ENCODE measurements at regions not wholly inside any gene's neighbourhood (a gene's known extent, or its start where the extent isn't known, plus 50 kb on each side); places are given as distances from the start of the nearest gene placed in this dataset.
"Not testable (repeated sequence)": the region's sequence is repeated elsewhere in the genome, so short reads cannot be mapped to it uniquely, and the experiment has no call there.

DNA sequence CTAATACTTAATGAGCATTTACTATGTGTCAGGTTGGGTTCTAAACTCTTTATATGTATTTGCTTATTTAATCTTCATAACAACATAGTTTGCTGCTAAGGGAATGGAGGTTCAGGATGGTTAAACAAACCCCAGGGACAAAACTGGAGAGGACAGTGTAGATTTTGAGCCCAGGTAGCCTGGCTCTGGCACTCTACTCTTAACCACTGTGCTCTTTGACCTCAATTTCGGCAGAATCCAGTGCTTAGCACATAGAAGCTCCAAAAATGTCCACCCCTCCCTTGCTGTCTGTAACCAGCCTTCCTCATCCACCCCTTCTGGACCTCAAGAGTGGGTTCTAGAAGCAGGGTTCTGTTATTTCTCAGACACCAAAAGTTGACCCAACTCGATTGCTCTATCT, 88.0 kb upstream of the SYT13 start:
- Histone ChIP-seq H3K9me2 (replicated peaks; ENCODE audit: insufficient read depth, low read length) (no peaks in the 10 kb centered on the region), H3K4me3 (ENCODE audit: low read length) (no peak overlapping the region), H3K27me3 (replicated peaks; ENCODE audit: insufficient read depth, low read length) (peaks cover 48% of the 10 kb centered on the region), H3K9me3 (replicated peaks; ENCODE audit: insufficient read depth, low read length) (no peaks in the 10 kb centered on the region), H4K20me1 (ENCODE audit: insufficient read depth, low read length) (no peaks in the 10 kb centered on the region), H3K36me3 (replicated peaks; ENCODE audit: insufficient read depth, low read length) (no peaks in the 10 kb centered on the region), H3K9ac (ENCODE audit: low read length) (no peak overlapping the region), H2AFZ (ENCODE audit: low read length) (no peak overlapping the region), H3F3A (ENCODE audit: insufficient read depth, low read length) (no peaks in the 10 kb centered on the region), H3K4me2 (ENCODE audit: low read depth, low read length) (no peak overlapping the region), H3K79me2 (ENCODE audit: low read length) (no peaks in the 10 kb centered on the region), H3K4me1 (ENCODE audit: low read length) (no peaks in the 10 kb centered on the region), H3K27ac (ENCODE audit: low read length) (no peak overlapping the region)
- TF ChIP-seq, protein P1, sequence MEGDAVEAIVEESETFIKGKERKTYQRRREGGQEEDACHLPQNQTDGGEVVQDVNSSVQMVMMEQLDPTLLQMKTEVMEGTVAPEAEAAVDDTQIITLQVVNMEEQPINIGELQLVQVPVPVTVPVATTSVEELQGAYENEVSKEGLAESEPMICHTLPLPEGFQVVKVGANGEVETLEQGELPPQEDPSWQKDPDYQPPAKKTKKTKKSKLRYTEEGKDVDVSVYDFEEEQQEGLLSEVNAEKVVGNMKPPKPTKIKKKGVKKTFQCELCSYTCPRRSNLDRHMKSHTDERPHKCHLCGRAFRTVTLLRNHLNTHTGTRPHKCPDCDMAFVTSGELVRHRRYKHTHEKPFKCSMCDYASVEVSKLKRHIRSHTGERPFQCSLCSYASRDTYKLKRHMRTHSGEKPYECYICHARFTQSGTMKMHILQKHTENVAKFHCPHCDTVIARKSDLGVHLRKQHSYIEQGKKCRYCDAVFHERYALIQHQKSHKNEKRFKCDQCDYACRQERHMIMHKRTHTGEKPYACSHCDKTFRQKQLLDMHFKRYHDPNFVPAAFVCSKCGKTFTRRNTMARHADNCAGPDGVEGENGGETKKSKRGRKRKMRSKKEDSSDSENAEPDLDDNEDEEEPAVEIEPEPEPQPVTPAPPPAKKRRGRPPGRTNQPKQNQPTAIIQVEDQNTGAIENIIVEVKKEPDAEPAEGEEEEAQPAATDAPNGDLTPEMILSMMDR (IDR thresholded peaks at IDR 0.05; ENCODE audit: low read length): no peak
- no peak for DNase-seq

DNA sequence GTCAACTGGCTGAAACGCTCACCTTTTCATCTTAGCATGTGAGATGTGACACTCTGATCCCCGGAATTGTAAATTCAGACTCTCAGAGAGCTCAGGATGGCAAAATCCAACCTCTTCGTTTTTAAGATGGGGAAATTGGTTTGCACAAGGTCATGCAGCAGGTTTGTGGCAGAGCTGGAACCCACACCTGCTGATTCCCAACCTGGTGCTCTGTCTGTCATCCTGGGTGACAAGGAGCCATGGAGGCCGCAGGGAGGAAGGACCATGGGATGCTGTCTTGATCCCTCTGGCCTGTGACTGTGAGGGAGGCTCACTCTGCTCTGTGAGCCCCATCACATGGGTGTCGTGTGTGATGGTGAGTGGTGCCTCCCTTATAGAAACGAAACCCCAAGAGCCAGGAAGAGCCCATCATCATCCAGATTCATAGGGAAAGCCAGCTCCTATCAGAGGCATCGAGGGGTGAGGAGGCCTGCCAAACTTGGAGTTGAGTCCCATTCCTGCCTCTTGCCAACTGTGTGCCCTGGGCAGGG, 87.4 kb upstream of the SYT13 start:
- no peak overlapping the region for H2AFZ ChIP-seq (ENCODE audit: low read length)
- H3K4me2 ChIP-seq (ENCODE audit: low read depth, low read length): no peak overlapping the region
- H3F3A ChIP-seq (ENCODE audit: insufficient read depth, low read length): no peaks in the 10 kb centered on the region
- H3K4me1 ChIP-seq (ENCODE audit: low read length): no peaks in the 10 kb centered on the region
- H3K9me3 ChIP-seq (replicated peaks; ENCODE audit: insufficient read depth, low read length): no peaks in the 10 kb centered on the region
- no peak overlapping the region for H3K27ac ChIP-seq (ENCODE audit: low read length)
- H3K9ac ChIP-seq (ENCODE audit: low read length): no peak overlapping the region
- H3K9me2 ChIP-seq (replicated peaks; ENCODE audit: insufficient read depth, low read length): no peaks in the 10 kb centered on the region
- TF ChIP-seq EZH2 (optimal IDR thresholded peaks at IDR 0.05; ENCODE audit: low read depth, low read length) (no peak), EZH2phosphoT487 (IDR thresholded peaks at IDR 0.05; ENCODE audit: low read length) (no peak)
- TF ChIP-seq, protein P1 (IDR thresholded peaks at IDR 0.05; ENCODE audit: low read length): no peak
- H3K36me3 ChIP-seq (replicated peaks; ENCODE audit: insufficient read depth, low read length): no peaks in the 10 kb centered on the region
- H3K27me3 ChIP-seq (replicated peaks; ENCODE audit: insufficient read depth, low read length): peaks cover 48% of the 10 kb centered on the region
- no peaks in the 10 kb centered on the region for H3K79me2 ChIP-seq (ENCODE audit: low read length)
- H3K4me3 ChIP-seq (ENCODE audit: low read length): no peak overlapping the region
- no peaks in the 10 kb centered on the region for H4K20me1 ChIP-seq (ENCODE audit: insufficient read depth, low read length)
- no peak for DNase-seq

- H3K9me3 ChIP-seq (replicated peaks; ENCODE audit: insufficient read depth, low read length); H4K20me1 ChIP-seq (ENCODE audit: insufficient read depth, low read length); H3K4me3 ChIP-seq (ENCODE audit: low read length); H3K4me2 ChIP-seq (ENCODE audit: low read depth, low read length); DNase-seq; H3K9ac ChIP-seq (ENCODE audit: low read length); H2AFZ ChIP-seq (ENCODE audit: low read length); H3K79me2 ChIP-seq (ENCODE audit: low read length); H3F3A ChIP-seq (ENCODE audit: insufficient read depth, low read length); H3K4me1 ChIP-seq (ENCODE audit: low read length); H3K36me3 ChIP-seq (replicated peaks; ENCODE audit: insufficient read depth, low read length); H3K9me2 ChIP-seq (replicated peaks; ENCODE audit: insufficient read depth, low read length); H3K27ac ChIP-seq (ENCODE audit: low read length): not testable (repeated sequence)
- H3K27me3 ChIP-seq (replicated peaks; ENCODE audit: insufficient read depth, low read length): peaks cover 48% of the 10 kb centered on the region
Observed at GRCh38 chr11:45372414-45372813, 86.3 kb upstream of the SYT13 start.

DNA sequence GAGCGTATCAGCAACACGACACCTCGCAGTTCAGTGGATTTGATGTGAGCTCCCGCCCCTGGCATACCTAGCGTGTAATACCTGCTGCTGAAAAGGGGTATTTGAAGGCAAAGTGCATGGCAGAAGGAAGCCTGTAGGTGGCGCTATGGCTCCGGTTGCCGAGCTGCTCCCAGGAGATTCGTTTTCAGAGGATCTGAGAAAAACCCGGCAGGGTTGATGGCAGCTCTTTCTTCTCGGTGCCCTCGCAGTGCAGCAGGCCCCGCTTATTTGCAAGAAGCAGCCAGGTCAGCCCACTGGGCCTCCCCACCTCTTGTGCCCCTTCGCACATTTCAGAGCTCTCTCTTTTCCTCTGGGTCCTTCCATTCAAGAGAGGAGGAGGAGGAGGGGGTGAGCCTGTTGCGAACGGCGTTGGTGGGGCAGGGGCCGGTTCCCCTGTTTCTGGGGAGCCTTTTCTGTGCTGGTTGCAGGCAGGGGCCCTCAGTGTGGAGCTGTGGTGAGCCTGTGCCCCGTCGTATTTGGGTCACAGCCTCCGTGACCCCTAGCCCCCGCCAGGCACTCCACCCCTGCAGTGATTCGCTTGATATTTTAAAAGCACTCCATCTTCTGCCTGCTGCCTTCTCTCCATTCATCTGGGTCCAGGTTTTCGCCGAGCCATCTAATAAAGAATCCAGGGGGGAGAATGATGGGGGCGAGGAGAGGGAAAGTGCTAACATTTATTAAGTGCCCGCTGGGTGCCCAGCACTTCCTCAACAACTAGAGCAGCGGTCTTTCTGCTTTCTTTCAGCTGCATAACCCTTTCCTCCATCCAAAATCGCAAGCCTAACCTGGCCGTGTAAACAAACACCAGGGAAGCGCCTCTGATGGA, 85.3 kb upstream of the SYT13 start:
- peak; percentile 71 for DNase-seq
- H3K36me3 ChIP-seq (replicated peaks; ENCODE audit: insufficient read depth, low read length): no peaks in the 10 kb centered on the region
- peak overlapping the region; percentile 22; the same call in 1 of the 2 replicates for H3K4me3 ChIP-seq (ENCODE audit: low read length)
- no peaks in the 10 kb centered on the region for H4K20me1 ChIP-seq (ENCODE audit: insufficient read depth, low read length)
- no peak overlapping the region for H3K9ac ChIP-seq (ENCODE audit: low read length)
- no peaks in the 10 kb centered on the region for H3F3A ChIP-seq (ENCODE audit: insufficient read depth, low read length)
- H3K27ac ChIP-seq (ENCODE audit: low read length): no peak overlapping the region
- TF ChIP-seq EZH2 (optimal IDR thresholded peaks at IDR 0.05; ENCODE audit: low read depth, low read length): no peak
- TF ChIP-seq, protein P1 (IDR thresholded peaks at IDR 0.05; ENCODE audit: low read length): peak; percentile 96
- H3K9me2 ChIP-seq (replicated peaks; ENCODE audit: insufficient read depth, low read length): no peaks in the 10 kb centered on the region
- H3K79me2 ChIP-seq (ENCODE audit: low read length): no peaks in the 10 kb centered on the region
- peaks cover 48% of the 10 kb centered on the region for H3K27me3 ChIP-seq (replicated peaks; ENCODE audit: insufficient read depth, low read length)
- H3K4me2 ChIP-seq (ENCODE audit: low read depth, low read length): peak overlapping the region; percentile 58
- no peaks in the 10 kb centered on the region for H3K4me1 ChIP-seq (ENCODE audit: low read length)
- no peaks in the 10 kb centered on the region for H3K9me3 ChIP-seq (replicated peaks; ENCODE audit: insufficient read depth, low read length)
- H2AFZ ChIP-seq (ENCODE audit: low read length): 0 out of 2 replicates have a peak overlapping the region, but pooled peaks have one; percentile 5

All from MM.1S (cell line).